Left ventricle myocardium inferior (tissue), 1 donor: ENCODE measurements at regions not wholly inside any gene's neighbourhood (a gene's known extent, or its start where the extent isn't known, plus 50 kb on each side); places are given as distances from the start of the nearest gene placed in this dataset.

Experiments used
- DNase-seq: peaks from one replicate; pipeline ENCODE4 v3.0.0-alpha.2; 2020
- H3K27ac ChIP-seq: fragments of 200-600 bp; replicated peaks from 2 replicates; pipeline ENCODE4 v1.8.0; 2021
- H3K27me3 ChIP-seq: fragments of 200-600 bp; 2 replicates; pipeline ENCODE4 v1.8.0; 2021; ENCODE audit warnings: low read depth
- H3K36me3 ChIP-seq: fragments of 200-600 bp; 2 replicates; pipeline ENCODE4 v1.8.0; 2021
- H3K4me1 ChIP-seq: fragments of 200-600 bp; 2 replicates; pipeline ENCODE4 v1.8.0; 2021
- H3K4me3 ChIP-seq: fragments of 200-600 bp; 2 replicates; pipeline ENCODE4 v1.8.0; 2021; ENCODE audit warnings: mild to moderate bottlenecking, moderate library complexity
- H3K9me3 ChIP-seq: fragments of 200-600 bp; replicated peaks from 2 replicates; pipeline ENCODE4 v1.8.0; 2021
- CTCF ChIP-seq: fragments of 200-600 bp; IDR thresholded peaks from 2 replicates; pipeline ENCODE4 v1.8.0; 2021; ENCODE audit warnings: antibody characterized with exemption, mild to moderate bottlenecking, borderline replicate concordance
- intact Hi-C: fragments of 100-400 bp; cut with micrococcal nuclease; formaldehyde crosslinking; loops from one replicate; pipeline ENCODE4 v1.11.0; 2022
- donor health status: DM: no; HTN: yes; CAD: no; lungs with severe emphysema.

GRCh38 chr5:44454002-44454401 lies 64.8 kb upstream of the FGF10 start:
- TF ChIP-seq CTCF, result no peak
- Histone ChIP-seq H3K27ac (no peak overlapping the region), H3K36me3 (no peaks in the 10 kb centered on the region), H3K27me3 (no peaks in the 10 kb centered on the region), H3K9me3 (peaks cover 23% of the 10 kb centered on the region), H3K4me1 (no peaks in the 10 kb centered on the region), H3K4me3 (no peak overlapping the region)
- DNase-seq, result no peak
- intact Hi-C loops, result no loop called here

- H3K4me1 ChIP-seq, result no peaks in the 10 kb centered on the region
- DNase-seq, result no peak
- intact Hi-C loops, result no loop called here
- H3K4me3 ChIP-seq, result no peak overlapping the region
- no peaks in the 10 kb centered on the region for H3K9me3 ChIP-seq
- no peak overlapping the region for H3K27ac ChIP-seq
- H3K27me3 ChIP-seq, result no peaks in the 10 kb centered on the region
- no peaks in the 10 kb centered on the region for H3K36me3 ChIP-seq
- TF ChIP-seq CTCF, result no peak
Observed at GRCh38 chr5:44446399-44446798, 57.2 kb upstream of the FGF10 start.

- TF ChIP-seq CTCF, result no peak
- intact Hi-C loops, result no loop called here
Observed at GRCh38 chr5:44443172-44443571, 54.0 kb upstream of the FGF10 start.

GRCh38 chr5:44441460-44441859 lies 52.2 kb upstream of the FGF10 start:
- Histone ChIP-seq H3K4me1 (no peaks in the 10 kb centered on the region), H3K27me3 (no peaks in the 10 kb centered on the region), H3K27ac (no peak overlapping the region), H3K4me3 (no peak overlapping the region), H3K9me3 (no peaks in the 10 kb centered on the region), H3K36me3 (no peaks in the 10 kb centered on the region)
- intact Hi-C loops, result no loop called here
- TF ChIP-seq CTCF, result no peak
- no peak for DNase-seq

More at GRCh38 chr5:44443172-44443571, 54.0 kb upstream of the FGF10 start:
- Histone ChIP-seq H3K4me1 (no peaks in the 10 kb centered on the region), H3K36me3 (no peaks in the 10 kb centered on the region), H3K27ac (no peak overlapping the region), H3K4me3 (no peak overlapping the region), H3K9me3 (no peaks in the 10 kb centered on the region), H3K27me3 (no peaks in the 10 kb centered on the region)
- DNase-seq, result no peak

GRCh38 chr5:44440186-44440585 lies 51.0 kb upstream of the FGF10 start:
- no peak for TF ChIP-seq CTCF
- H3K9me3 ChIP-seq, result no peaks in the 10 kb centered on the region
- H3K27me3 ChIP-seq, result no peaks in the 10 kb centered on the region
- H3K4me3 ChIP-seq, result no peak overlapping the region
- H3K36me3 ChIP-seq, result no peaks in the 10 kb centered on the region
- H3K27ac ChIP-seq, result no peak overlapping the region
- intact Hi-C loops, result no loop called here
- DNase-seq, result no peak
- no peaks in the 10 kb centered on the region for H3K4me1 ChIP-seq
